Gastroesophageal sphincter (tissue), 4 donors: ENCODE measurements at regions not wholly inside any gene's neighbourhood (a gene's known extent, or its start where the extent isn't known, plus 50 kb on each side); places are given as distances from the start of the nearest gene placed in this dataset.

ENCODE experiments used
- ATAC-seq: fragments of 150-250 bp; one replicate; pipeline ENCODE4 v1.9.1; 2016; ENCODE audit warnings: mild to moderate bottlenecking, moderate library complexity
- H3K27ac ChIP-seq, 4 donors: fragments of 200-600 bp; sonication (generic) in 3 of 4; 1 replicate in 3 of 4; 2 replicates in 1 of 4; pipeline ENCODE4 v1.5.1; 2016 to 2019
- H3K27me3 ChIP-seq: fragments of 200-600 bp; sonication (generic); one replicate; pipeline ENCODE4 v1.5.1; 2019
- H3K36me3 ChIP-seq, 2 donors: fragments of 200-600 bp; sonication (generic); one replicate each; pipeline ENCODE4 v1.5.1; 2019; ENCODE audit warnings: control low read depth in 1 of 2
- H3K4me1 ChIP-seq, 3 donors: fragments of 200-600 bp; sonication (generic); 1 replicate in 2 of 3; 2 replicates in 1 of 3; pipeline ENCODE4 v1.5.1; 2016 to 2019; ENCODE audit warnings: control low read depth in 2 of 3
- H3K4me3 ChIP-seq, 2 donors: fragments of 200-600 bp; sonication (generic); one replicate each; pipeline ENCODE4 v1.5.1; 2019; ENCODE audit warnings: mild to moderate bottlenecking in 1 of 2, moderate library complexity in 1 of 2
- H3K9me3 ChIP-seq, 3 donors: fragments of 200-600 bp; sonication (generic); one replicate each; pipeline ENCODE4 v1.5.1; 2017 to 2019; ENCODE audit warnings: control low read depth in 2 of 3
- EP300 ChIP-seq: sonication (generic); formaldehyde crosslinking; IDR thresholded peaks from one replicate; pipeline ENCODE4 v1.6.1; 2017; ENCODE audit warnings: antibody characterized with exemption, mild to moderate bottlenecking
- POLR2A ChIP-seq, 2 donors: fragments of 450-650 bp; IDR thresholded peaks; one replicate each; pipeline ENCODE4 v1.6.1; 2017; ENCODE audit warnings: antibody characterized with exemption in 2 of 2, mild to moderate bottlenecking in 2 of 2, moderate library complexity in 1 of 2
- POLR2AphosphoS5 ChIP-seq: sonication (generic); formaldehyde crosslinking; IDR thresholded peaks from one replicate; pipeline ENCODE4 v1.6.1; 2017; ENCODE audit warnings: antibody characterized with exemption
- WGBS, 2 donors: methylation state at CpG; one replicate each; pipeline ENCODE4 v1.1.5; 2018; ENCODE audit warnings: low coverage in 1 of 2; 5-methylcytosine and 5-hydroxymethylcytosine counted together
- TF ChIP-seq, protein P1 (sequence below), 4 experiments: fragments of 200-600 bp in 2 of 4; fragments of 450-650 bp in 2 of 4; sonication (generic) in 1 of 4; IDR thresholded peaks; one replicate each; pipeline ENCODE4 v1.5.1; 2017 to 2019; ENCODE audit warnings: antibody characterized with exemption in 4 of 4, mild to moderate bottlenecking in 2 of 4, moderate library complexity in 2 of 4

DNA sequence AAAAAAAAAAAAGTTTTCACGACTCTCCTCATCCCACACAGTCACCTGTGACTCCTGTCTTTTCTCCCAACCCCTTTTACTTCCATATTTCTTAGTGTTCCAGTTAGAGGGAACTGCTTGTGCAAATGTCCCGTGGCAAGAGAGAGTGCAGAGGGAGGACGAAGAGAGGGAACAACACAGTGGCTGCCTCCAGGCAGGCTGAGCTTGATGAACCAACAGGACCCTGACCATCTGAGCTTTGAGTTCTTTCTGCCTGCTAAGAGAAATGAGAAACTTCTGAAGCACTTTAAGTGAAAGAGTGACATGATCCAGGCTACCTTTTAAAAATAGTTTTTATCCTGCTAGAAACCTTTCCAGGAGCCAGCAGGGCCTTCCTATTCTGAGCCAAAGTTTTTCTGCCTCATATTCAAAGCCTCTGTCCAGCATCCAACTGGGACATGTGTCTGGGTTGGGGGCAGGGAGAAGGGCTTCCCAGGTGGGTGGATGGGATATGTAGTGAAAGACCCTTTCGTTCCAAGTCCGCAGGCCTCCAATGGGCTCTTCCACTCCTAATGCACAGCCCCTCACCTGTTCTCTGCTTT lies 239.9 kb downstream of the OPA1 start:
- TF ChIP-seq, protein P1, sequence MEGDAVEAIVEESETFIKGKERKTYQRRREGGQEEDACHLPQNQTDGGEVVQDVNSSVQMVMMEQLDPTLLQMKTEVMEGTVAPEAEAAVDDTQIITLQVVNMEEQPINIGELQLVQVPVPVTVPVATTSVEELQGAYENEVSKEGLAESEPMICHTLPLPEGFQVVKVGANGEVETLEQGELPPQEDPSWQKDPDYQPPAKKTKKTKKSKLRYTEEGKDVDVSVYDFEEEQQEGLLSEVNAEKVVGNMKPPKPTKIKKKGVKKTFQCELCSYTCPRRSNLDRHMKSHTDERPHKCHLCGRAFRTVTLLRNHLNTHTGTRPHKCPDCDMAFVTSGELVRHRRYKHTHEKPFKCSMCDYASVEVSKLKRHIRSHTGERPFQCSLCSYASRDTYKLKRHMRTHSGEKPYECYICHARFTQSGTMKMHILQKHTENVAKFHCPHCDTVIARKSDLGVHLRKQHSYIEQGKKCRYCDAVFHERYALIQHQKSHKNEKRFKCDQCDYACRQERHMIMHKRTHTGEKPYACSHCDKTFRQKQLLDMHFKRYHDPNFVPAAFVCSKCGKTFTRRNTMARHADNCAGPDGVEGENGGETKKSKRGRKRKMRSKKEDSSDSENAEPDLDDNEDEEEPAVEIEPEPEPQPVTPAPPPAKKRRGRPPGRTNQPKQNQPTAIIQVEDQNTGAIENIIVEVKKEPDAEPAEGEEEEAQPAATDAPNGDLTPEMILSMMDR (IDR thresholded peaks at IDR 0.05), result no peak
- TF ChIP-seq EP300, result no peak
- TF ChIP-seq POLR2AphosphoS5, result no peak
- Histone ChIP-seq H3K4me1 (peaks cover 0 to 5% (median 0%) of the 10 kb centered on the region in 3 donors), H3K27ac (no peak overlapping the region), H3K4me3 (no peak overlapping the region), H3K36me3 (no peaks in the 10 kb centered on the region), H3K27me3 (no peaks in the 10 kb centered on the region), H3K9me3 (no peaks in the 10 kb centered on the region)
- 70 to 80% methylated on average over 1 to 5 of the region's 5 CpGs for WGBS, 2 donors
- ATAC-seq, result no peak

DNA sequence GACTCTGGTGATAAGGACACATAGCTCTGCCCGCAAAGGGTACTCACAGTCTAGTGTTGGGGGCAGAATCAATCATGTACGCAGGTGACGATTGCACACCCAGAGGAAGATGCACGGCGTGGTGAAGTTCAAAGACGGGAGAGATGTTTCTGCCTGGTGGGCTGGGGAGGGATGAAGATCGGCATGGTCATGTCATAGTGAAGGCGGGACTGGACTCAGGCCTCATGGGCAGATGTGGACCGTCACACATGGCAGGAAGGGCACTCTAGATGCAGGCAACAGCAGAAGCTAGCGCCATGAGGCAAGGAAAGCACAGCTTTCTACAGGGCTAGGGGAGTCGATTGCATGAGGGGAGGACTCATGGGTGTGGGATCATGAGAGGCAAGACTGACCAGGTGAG lies 240.6 kb downstream of the OPA1 start:
- H3K27ac ChIP-seq, result no peak overlapping the region
- no peaks in the 10 kb centered on the region for H3K36me3 ChIP-seq
- H3K4me1 ChIP-seq, result peaks cover 0 to 5% (median 0%) of the 10 kb centered on the region in 3 donors
- no peak for TF ChIP-seq POLR2AphosphoS5
- no peak for TF ChIP-seq POLR2A (IDR thresholded peaks at IDR 0.05)
- TF ChIP-seq, protein P1 (IDR thresholded peaks at IDR 0.05), result no peak
- TF ChIP-seq EP300, result no peak
- WGBS, 2 donors, result 94 to 95% methylated on average over 10 to 11 of the region's 11 CpGs
- ATAC-seq, result no peak
- H3K27me3 ChIP-seq, result no peaks in the 10 kb centered on the region
- H3K9me3 ChIP-seq, result no peaks in the 10 kb centered on the region
- H3K4me3 ChIP-seq, result no peak overlapping the region

DNA sequence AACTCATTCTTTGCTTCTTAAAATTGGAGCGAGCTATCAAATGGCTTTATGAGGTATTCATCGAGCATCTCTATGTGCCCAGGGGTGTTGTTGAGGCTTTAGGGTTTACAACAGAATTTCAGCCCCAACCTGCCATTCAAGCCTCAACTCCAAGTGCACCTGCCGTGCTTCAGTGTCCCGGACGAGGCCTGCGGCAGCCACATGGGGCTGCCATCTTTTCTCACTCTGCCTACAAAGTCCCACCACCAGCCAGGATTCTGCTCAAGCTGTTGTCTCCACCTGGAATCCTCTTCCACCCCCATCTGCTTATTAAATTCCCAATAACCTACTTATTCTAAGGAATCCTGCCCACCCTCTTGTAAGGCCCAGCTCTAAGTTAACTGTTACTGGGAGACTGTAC lies 242.4 kb downstream of the OPA1 start:
- H3K27me3 ChIP-seq, result no peaks in the 10 kb centered on the region
- H3K36me3 ChIP-seq, result no peaks in the 10 kb centered on the region
- TF ChIP-seq EP300 (no peak), POLR2AphosphoS5 (no peak), POLR2A (IDR thresholded peaks at IDR 0.05) (no peak)
- TF ChIP-seq, protein P1 (IDR thresholded peaks at IDR 0.05), result no peak
- ATAC-seq, result no peak
- no peak overlapping the region for H3K4me3 ChIP-seq
- WGBS, 2 donors, result 92 to 95% methylated on average over 5 to 6 of the region's 6 CpGs
- no peak overlapping the region for H3K27ac ChIP-seq
- H3K4me1 ChIP-seq, result peaks cover 0 to 5% (median 0%) of the 10 kb centered on the region in 3 donors
- no peaks in the 10 kb centered on the region for H3K9me3 ChIP-seq

DNA sequence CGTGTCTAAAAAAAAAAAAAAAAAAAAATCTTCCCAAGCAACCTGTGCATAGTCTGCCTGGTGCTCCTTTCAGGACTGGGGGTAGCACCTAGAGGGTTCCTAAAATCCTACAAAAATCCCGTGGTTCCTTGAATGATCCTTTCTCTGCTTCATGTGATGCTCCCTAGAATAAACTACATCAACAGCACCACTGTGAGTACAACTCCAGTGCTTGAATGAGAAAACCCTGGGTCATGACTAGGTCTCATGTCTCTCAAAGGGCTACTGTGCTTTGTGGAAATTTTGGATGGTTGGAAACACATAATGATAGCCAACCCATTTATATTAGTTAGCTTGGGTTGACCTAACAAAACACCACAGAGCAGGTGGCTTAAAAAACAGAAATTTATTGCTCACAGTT lies 243.5 kb downstream of the OPA1 start:
- 86% methylated on average over 1 of the region's 2 CpGs for WGBS, 2 donors
- no peaks in the 10 kb centered on the region for H3K27me3 ChIP-seq
- H3K4me3 ChIP-seq, result no peak overlapping the region
- no peaks in the 10 kb centered on the region for H3K36me3 ChIP-seq
- TF ChIP-seq POLR2A (IDR thresholded peaks at IDR 0.05) (no peak), EP300 (no peak), POLR2AphosphoS5 (no peak)
- TF ChIP-seq, protein P1 (IDR thresholded peaks at IDR 0.05), result no peak
- H3K9me3 ChIP-seq, result no peaks in the 10 kb centered on the region
- no peak overlapping the region for H3K27ac ChIP-seq
- H3K4me1 ChIP-seq, result peaks cover 0 to 5% (median 0%) of the 10 kb centered on the region in 3 donors
- no peak for ATAC-seq

DNA sequence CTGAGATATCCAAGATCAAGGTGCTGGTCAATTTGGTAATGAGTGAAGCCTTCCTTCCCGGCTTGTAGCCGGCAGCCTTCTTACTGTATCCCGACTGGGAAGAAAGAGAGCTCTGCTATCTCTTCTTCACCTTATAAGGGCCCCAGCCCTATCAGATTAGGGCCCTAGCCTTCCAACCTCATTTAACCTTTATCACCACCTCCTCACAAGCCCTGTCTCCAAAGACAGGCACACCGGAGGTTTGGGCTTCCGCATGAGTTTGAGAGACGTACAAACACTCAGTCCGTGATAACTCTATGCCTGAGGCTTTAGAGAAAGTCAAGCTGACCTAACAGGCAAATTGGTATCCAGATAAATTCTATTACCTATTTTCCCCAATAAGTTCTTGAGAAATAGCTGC lies 243.9 kb downstream of the OPA1 start:
- no peak overlapping the region for H3K4me3 ChIP-seq
- no peaks in the 10 kb centered on the region for H3K9me3 ChIP-seq
- H3K36me3 ChIP-seq, result no peaks in the 10 kb centered on the region
- no peaks in the 10 kb centered on the region for H3K27me3 ChIP-seq
- 93 to 96% methylated on average over 3 to 7 of the region's 7 CpGs for WGBS, 2 donors
- H3K4me1 ChIP-seq, result peaks cover 0 to 5% (median 0%) of the 10 kb centered on the region in 3 donors
- no peak for ATAC-seq
- no peak for TF ChIP-seq EP300
- no peak for TF ChIP-seq POLR2AphosphoS5
- no peak for TF ChIP-seq POLR2A (IDR thresholded peaks at IDR 0.05)
- TF ChIP-seq, protein P1 (IDR thresholded peaks at IDR 0.05), result no peak
- H3K27ac ChIP-seq, result no peak overlapping the region
